ENCODE measurements at regions not wholly inside any gene's neighbourhood (a gene's known extent, or its start where the extent isn't known, plus 50 kb on each side); places are given as distances from the start of the nearest gene placed in this dataset.

- no peak for TF ChIP-seq CTCF (IDR thresholded peaks at IDR 0.05)
- TF ChIP-seq POLR2A (IDR thresholded peaks at IDR 0.05) = no peak
These were observed 156.3 kb upstream of the TMCC3 start for GRCh38 chr12:94806617-94807016.

Measured in prostate gland (tissue), 2 donors.